Panc1 (cell line): ENCODE measurements at regions not wholly inside any gene's neighbourhood (a gene's known extent, or its start where the extent isn't known, plus 50 kb on each side); places are given as distances from the start of the nearest gene placed in this dataset.

Source experiments
- ATAC-seq: fragments of 200-7000 bp; cut with Tn5 transposase; 2 replicates; pipeline ENCODE4 v1.9.1; 2020; ENCODE audit warnings: mild to moderate bottlenecking, moderate library complexity
- BruUV-seq: library from RNA; stranded (reverse); fragments of 400-500 nt; replicated peaks from 2 replicates; lab custom pipeline; 2021; lab: Mats Ljungman, UMichigan
- CTCF ChIA-PET: fragments of 300-600 bp; sonication (Branson Sonifier 250); formaldehyde crosslinking; loops from one replicate; lab custom pipeline; 2022; ENCODE audit warnings: antibody characterized with exemption; lab: Charles Lee
- POLR2A ChIA-PET: fragments of 300-600 bp; sonication (Branson Sonifier 250); formaldehyde crosslinking; loops from one replicate; lab custom pipeline; 2022; ENCODE audit warnings: antibody characterized with exemption; lab: Charles Lee
- DNase-seq: peaks from one replicate; pipeline ENCODE4 v3.0.0-alpha.2; 2010; ENCODE audit warnings: low read depth, low spot score
- H3K27ac ChIP-seq: 2 replicates; pipeline ENCODE4 v1.5.1; 2011; ENCODE audit warnings: mild to moderate bottlenecking, low read length, inconsistent platforms
- H3K27me3 ChIP-seq: fragments of 200-500 bp; sonication (Bioruptor generic); 2 replicates; pipeline ENCODE4 v1.6.0; 2014; ENCODE audit warnings: low read length, inconsistent platforms; ENCODE audit not compliant: control insufficient read depth, insufficient read depth
- H3K36me3 ChIP-seq: fragments of 200-500 bp; sonication (Bioruptor generic); 2 replicates; pipeline ENCODE4 v1.5.1; 2014; ENCODE audit warnings: inconsistent platforms, mild to moderate bottlenecking, low read length, moderate library complexity; ENCODE audit not compliant: control insufficient read depth, insufficient read depth
- H3K4me1 ChIP-seq: 2 replicates; pipeline ENCODE4 v1.5.1; 2011; ENCODE audit warnings: inconsistent platforms, mild to moderate bottlenecking, low read length, moderate library complexity; ENCODE audit not compliant: control insufficient read depth, insufficient read depth
- H3K4me3 ChIP-seq, 2 experiments: 2 replicates each; pipeline ENCODE4 v1.5.1; 2011 to 2012; ENCODE audit warnings: low read depth in 2 of 2, low read length in 2 of 2, mild to moderate bottlenecking in 2 of 2, inconsistent platforms in 1 of 2, moderate library complexity in 1 of 2
- H3K9me3 ChIP-seq: fragments of 200-500 bp; sonication (Bioruptor generic); 2 replicates; pipeline ENCODE4 v1.5.1; 2014; ENCODE audit warnings: low read depth, mild to moderate bottlenecking, inconsistent platforms, low read length, moderate library complexity; ENCODE audit not compliant: control insufficient read depth, insufficient read depth
- POLR2AphosphoS5 ChIP-seq: IDR thresholded peaks from 2 replicates; pipeline ENCODE4 v1.6.1; 2012; ENCODE audit warnings: mild to moderate bottlenecking, low read depth, low read length, moderate library complexity
- REST ChIP-seq, 2 experiments: IDR thresholded peaks; 2 replicates each; pipeline ENCODE4 v1.6.1; 2011 to 2012; ENCODE audit warnings: low read depth in 2 of 2, control low read depth in 1 of 2, low read length in 1 of 2, mild to moderate bottlenecking in 1 of 2, moderate library complexity in 1 of 2; ENCODE audit not compliant: insufficient read depth in 1 of 2
- SIN3A ChIP-seq: IDR thresholded peaks from 2 replicates; pipeline ENCODE4 v1.6.1; 2012; ENCODE audit warnings: low read depth, mild to moderate bottlenecking, low read length, moderate library complexity, borderline replicate concordance; ENCODE audit not compliant: insufficient read depth
- TCF7L2 ChIP-seq: IDR thresholded peaks from 2 replicates; pipeline ENCODE4 v1.6.1; 2011; ENCODE audit warnings: mild to moderate bottlenecking, low read depth, low read length, inconsistent platforms
- in situ Hi-C: cut with HindIII; loops from 2 replicates; pipeline ENCODE4 v1.10.0; 2016; ENCODE audit warnings: low sequenced_read_pairs, low pct_unique_long_range_greater_than_20kb
- intact Hi-C: fragments of 100-400 bp; cut with micrococcal nuclease; formaldehyde crosslinking; loops from one replicate; pipeline ENCODE4 v1.10.0; 2022; ENCODE audit not compliant: unreplicated experiment
- TF ChIP-seq, protein P1 (sequence below): fragments of 450-650 bp; IDR thresholded peaks from 2 replicates; pipeline ENCODE4 v1.5.1; 2017; ENCODE audit warnings: mild to moderate bottlenecking

GRCh38 chr1:218735436-218736032, 390.4 kb downstream of the TGFB2 start:
- Histone ChIP-seq H3K27me3 (no peaks in the 10 kb centered on the region), H3K9me3 (no peaks in the 10 kb centered on the region), H3K4me3 (no peak overlapping the region), H3K4me1 (no peaks in the 10 kb centered on the region), H3K27ac (no peak overlapping the region), H3K36me3 (no peaks in the 10 kb centered on the region)
- BruUV-seq = no TSS peak
- TF ChIP-seq TCF7L2 (no peak), POLR2AphosphoS5 (no peak), SIN3A (no peak), REST (IDR thresholded peaks at IDR 0.05; ENCODE audit: insufficient read depth in 1 of 2, low read depth in 2 of 2, low read length in 1 of 2) (no peak)
- TF ChIP-seq, protein P1, sequence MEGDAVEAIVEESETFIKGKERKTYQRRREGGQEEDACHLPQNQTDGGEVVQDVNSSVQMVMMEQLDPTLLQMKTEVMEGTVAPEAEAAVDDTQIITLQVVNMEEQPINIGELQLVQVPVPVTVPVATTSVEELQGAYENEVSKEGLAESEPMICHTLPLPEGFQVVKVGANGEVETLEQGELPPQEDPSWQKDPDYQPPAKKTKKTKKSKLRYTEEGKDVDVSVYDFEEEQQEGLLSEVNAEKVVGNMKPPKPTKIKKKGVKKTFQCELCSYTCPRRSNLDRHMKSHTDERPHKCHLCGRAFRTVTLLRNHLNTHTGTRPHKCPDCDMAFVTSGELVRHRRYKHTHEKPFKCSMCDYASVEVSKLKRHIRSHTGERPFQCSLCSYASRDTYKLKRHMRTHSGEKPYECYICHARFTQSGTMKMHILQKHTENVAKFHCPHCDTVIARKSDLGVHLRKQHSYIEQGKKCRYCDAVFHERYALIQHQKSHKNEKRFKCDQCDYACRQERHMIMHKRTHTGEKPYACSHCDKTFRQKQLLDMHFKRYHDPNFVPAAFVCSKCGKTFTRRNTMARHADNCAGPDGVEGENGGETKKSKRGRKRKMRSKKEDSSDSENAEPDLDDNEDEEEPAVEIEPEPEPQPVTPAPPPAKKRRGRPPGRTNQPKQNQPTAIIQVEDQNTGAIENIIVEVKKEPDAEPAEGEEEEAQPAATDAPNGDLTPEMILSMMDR = no peak
- ChIA-PET CTCF (no interaction called here), POLR2A (no interaction called here)
- in situ Hi-C loops = no loop called here
- intact Hi-C loops = no loop called here
- ATAC-seq (no peak), DNase-seq (no peak)

DNA sequence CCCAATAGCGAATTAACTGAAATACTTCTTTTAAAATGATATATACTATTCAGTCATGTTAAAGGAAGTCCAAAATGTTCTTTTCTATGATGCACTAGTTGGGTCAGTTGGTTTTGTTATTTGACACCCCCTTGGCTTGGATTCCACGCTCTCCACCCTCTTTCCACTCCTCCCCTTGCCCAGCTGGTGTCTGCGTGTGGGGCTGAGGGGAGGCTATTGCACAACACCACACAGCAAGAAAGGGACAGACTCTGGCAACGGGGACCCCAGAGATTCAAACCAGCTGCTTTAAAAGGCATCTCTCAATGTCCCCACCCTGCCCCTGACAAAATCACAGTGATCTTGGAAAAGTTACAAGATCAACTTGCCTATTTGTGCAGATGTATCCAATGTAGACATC, 394.3 kb downstream of the TGFB2 start:
- ATAC-seq (no peak), DNase-seq (no peak)
- in situ Hi-C loops (no loop called here), intact Hi-C loops (no loop called here)
- H3K27ac ChIP-seq = no peak overlapping the region
- H3K9me3 ChIP-seq = no peaks in the 10 kb centered on the region
- POLR2A ChIA-PET = no interaction called here
- H3K36me3 ChIP-seq = no peaks in the 10 kb centered on the region
- no peak overlapping the region for H3K4me3 ChIP-seq
- BruUV-seq = no TSS peak
- CTCF ChIA-PET = no interaction called here
- H3K27me3 ChIP-seq = no peaks in the 10 kb centered on the region
- TF ChIP-seq, protein P1 = no peak
- TF ChIP-seq REST (IDR thresholded peaks at IDR 0.05; ENCODE audit: insufficient read depth in 1 of 2, low read depth in 2 of 2, low read length in 1 of 2) (no peak), TCF7L2 (no peak), POLR2AphosphoS5 (no peak), SIN3A (no peak)
- no peaks in the 10 kb centered on the region for H3K4me1 ChIP-seq
